HL-60 (cell line): ENCODE measurements at regions not wholly inside any gene's neighbourhood (a gene's known extent, or its start where the extent isn't known, plus 50 kb on each side); places are given as distances from the start of the nearest gene placed in this dataset.

ENCODE experiments used
- DNase-seq, 2 experiments: peaks; one replicate each; pipeline ENCODE4 v3.0.0-alpha.2; 2010 to 2020; ENCODE audit warnings: low read depth in 1 of 2, low spot score in 1 of 2
- H3K27ac ChIP-seq: fragments of 250-450 bp; sonication (Bioruptor Pico); replicated peaks from 2 replicates; pipeline ENCODE4 v1.5.1; 2020; ENCODE audit warnings: mild to moderate bottlenecking, moderate library complexity
- H3K27me3 ChIP-seq: fragments of 250-450 bp; sonication (Bioruptor Pico); 2 replicates; pipeline ENCODE4 v1.5.1; 2021; ENCODE audit warnings: mild to moderate bottlenecking, moderate library complexity; ENCODE audit not compliant: insufficient read depth, poor library complexity, severe bottlenecking
- H3K4me3 ChIP-seq: replicated peaks from 2 replicates; pipeline ENCODE4 v1.5.1; 2011; ENCODE audit warnings: mild to moderate bottlenecking, control low read depth, low read length; ENCODE audit not compliant: insufficient read depth
- CTCF ChIP-seq: IDR thresholded peaks from one replicate; pipeline ENCODE4 v1.5.1; 2011; ENCODE audit warnings: low read length, control low read depth, inconsistent platforms; ENCODE audit not compliant: insufficient read depth
- GABPA ChIP-seq: IDR thresholded peaks from 2 replicates; pipeline ENCODE4 v1.6.1; 2012; ENCODE audit warnings: low read depth
- POLR2AphosphoS5 ChIP-seq: IDR thresholded peaks from 2 replicates; pipeline ENCODE4 v1.6.1; 2012; ENCODE audit warnings: low read depth
- REST ChIP-seq: IDR thresholded peaks from 2 replicates; pipeline ENCODE4 v1.6.1; 2012; ENCODE audit warnings: low read depth; ENCODE audit not compliant: insufficient replicate concordance
- SPI1 ChIP-seq: IDR thresholded peaks from 2 replicates; pipeline ENCODE4 v1.6.1; 2012; ENCODE audit warnings: low read depth, mild to moderate bottlenecking, borderline replicate concordance

- TF ChIP-seq SPI1 (no peak), REST (no peak), POLR2AphosphoS5 (no peak), CTCF (no peak)
Observed at GRCh38 chrX:102018208-102018607, 86.4 kb upstream of the ZMAT1 start.

GRCh38 chrX:102008901-102009300 lies 77.1 kb upstream of the ZMAT1 start:
- no peak for DNase-seq
- H3K27ac ChIP-seq: no peak overlapping the region
- TF ChIP-seq GABPA (no peak), CTCF (no peak), POLR2AphosphoS5 (no peak), SPI1 (no peak)

More at GRCh38 chrX:102018208-102018607, 86.4 kb upstream of the ZMAT1 start:
- no peak overlapping the region for H3K27ac ChIP-seq
- H3K27me3 ChIP-seq: no peaks in the 10 kb centered on the region
- DNase-seq: no peak
- H3K4me3 ChIP-seq: no peak overlapping the region

GRCh38 chrX:101999644-102000539 lies 68.1 kb upstream of the ZMAT1 start:
- Histone ChIP-seq H3K27me3 (no peaks in the 10 kb centered on the region), H3K4me3 (no peak overlapping the region), H3K27ac (no peak overlapping the region)
- TF ChIP-seq GABPA: no peak
- no peak for TF ChIP-seq POLR2AphosphoS5
- no peak for TF ChIP-seq CTCF
- no peak for TF ChIP-seq REST
- no peak for TF ChIP-seq SPI1
- no peak for DNase-seq

More at GRCh38 chrX:102008901-102009300, 77.1 kb upstream of the ZMAT1 start:
- no peaks in the 10 kb centered on the region for H3K27me3 ChIP-seq
- no peak overlapping the region for H3K4me3 ChIP-seq
